NCI-H1930 (cell line): ENCODE measurements at regions not wholly inside any gene's neighbourhood (a gene's known extent, or its start where the extent isn't known, plus 50 kb on each side); places are given as distances from the start of the nearest gene placed in this dataset.

Experiments
- DNase-seq, 2 experiments: peaks; one replicate each; lab custom pipeline; 2025; lab: John Stamatoyannopoulos, UW

DNA sequence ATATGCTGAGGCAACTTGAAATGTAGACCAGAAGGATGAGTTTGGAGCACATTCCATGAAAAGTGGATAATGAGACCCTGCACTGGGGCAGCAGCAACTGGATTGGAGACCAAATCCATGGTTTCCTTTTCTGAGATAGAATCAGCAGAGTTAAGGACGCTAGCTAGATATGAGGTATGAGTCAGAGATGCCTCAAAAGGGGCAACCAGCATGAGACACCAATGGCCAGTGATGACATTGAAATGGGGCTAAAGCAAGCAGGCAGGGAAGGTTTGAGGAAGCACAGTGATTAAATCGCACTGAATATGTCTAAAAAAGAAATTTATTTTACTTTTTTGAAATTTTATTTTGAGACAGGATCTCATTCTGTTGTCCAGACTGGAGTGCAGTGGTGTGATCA is 802.4 kb downstream of the TFAP2A start:
- DNase-seq, result no peak

- no peak for DNase-seq
Measured at GRCh38 chr6:9610620-9611415, 804.1 kb downstream of the TFAP2A start.

DNA sequence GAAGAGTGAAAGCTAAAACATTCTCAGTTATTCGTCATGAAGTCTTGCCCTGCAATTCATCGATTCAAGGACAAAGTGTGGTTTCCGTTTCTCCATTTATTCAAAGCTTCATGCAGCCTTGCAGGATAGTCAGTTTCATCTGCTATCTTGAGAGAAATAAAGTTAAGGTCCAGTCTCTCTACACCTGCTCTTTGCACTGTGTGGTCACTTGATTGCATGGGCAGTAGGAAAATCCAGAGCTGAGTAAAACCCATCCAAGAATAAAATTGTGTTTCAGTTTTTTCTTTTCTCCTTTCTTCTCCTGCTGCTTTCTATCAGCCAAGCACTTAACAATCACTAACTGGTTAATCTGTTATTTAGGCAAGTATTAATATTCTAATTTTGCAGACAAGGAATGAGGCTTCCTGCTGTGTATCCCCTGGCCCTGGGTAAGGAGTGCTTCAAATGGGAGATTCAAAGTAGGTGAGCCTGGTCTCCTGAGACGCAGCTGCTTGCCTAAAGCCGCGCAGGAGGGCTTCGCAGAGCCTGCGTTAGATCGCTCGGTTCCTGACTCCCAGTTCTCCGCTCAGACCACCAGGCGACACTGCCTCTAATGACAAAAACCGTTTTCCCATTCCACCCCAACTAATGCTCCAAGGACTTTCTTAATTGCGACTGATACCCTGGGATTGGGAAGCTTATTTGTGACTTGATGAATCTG is 808.3 kb downstream of the TFAP2A start:
- no peak for DNase-seq

DNA sequence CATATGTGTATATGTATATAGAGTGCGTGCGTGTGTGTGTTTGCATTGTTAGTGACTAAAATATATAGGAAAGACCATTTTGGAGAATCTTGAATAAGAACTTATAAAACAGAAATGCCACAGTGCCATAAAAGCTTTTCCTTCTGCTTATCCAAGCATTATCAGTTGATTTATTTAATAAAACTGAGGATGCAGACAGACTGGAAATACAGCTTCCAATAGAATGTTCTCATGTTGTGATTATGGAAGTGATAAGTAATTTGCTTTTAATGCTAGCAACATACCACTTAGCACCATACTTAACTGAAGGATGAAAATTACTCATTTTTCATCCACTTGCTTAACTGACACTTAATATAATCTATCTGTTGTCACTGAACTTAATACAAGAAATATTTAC is 820.1 kb downstream of the TFAP2A start:
- DNase-seq, result no peak

GRCh38 chr6:9593554-9593953 is 821.3 kb downstream of the TFAP2A start:
- DNase-seq, result no peak

DNA sequence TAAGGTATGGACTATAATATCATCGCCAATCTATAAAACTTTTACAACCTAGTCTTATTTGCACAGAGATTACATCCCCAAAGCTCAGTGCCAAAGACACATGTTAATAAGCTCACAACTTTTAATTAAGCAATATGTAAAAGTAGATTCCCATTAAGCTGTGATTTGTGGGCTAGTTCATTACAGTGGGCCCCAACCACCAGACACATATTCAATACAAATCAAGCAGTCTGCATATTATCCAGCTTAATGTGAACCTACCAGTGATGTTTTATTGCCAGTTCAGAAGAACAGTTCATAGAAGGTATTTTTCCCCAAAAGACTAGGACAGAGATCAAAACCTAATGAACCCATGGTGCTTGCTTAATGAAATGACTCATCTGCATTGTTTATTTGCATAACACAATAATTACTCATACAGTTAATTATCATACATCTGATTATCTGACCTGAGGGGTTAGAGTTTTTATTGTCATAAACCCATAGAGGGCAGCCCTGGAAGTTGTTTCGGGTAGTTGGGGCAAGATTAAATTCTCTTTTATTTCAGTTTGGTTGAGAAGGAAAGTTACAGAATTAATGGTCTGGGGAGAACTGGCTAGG is 831.0 kb downstream of the TFAP2A start:
- no peak for DNase-seq

DNA sequence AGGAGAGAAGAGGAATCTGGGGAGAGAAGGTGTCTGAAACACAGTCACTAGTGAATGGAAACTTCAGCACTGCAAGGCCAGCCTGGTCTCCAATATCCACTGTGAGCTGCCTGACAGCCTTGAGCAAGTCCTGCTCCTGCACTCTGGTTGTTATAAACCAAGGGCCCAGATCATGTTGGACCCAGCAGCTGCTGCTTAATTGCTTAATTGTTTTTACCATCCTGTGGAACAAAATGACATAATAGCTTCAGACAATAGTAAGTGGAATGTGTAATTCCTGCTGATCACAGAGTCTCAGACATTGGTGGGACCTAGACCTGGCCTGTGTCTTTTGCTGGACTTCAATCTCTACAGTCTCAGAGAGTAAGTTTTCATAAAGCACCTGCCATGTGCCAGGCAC is 833.7 kb downstream of the TFAP2A start:
- DNase-seq, result no peak

GRCh38 chr6:9576521-9576920 is 838.4 kb downstream of the TFAP2A start:
- DNase-seq, result no peak

GRCh38 chr6:9566096-9566495 is 848.8 kb downstream of the TFAP2A start:
- DNase-seq, result no peak

DNA sequence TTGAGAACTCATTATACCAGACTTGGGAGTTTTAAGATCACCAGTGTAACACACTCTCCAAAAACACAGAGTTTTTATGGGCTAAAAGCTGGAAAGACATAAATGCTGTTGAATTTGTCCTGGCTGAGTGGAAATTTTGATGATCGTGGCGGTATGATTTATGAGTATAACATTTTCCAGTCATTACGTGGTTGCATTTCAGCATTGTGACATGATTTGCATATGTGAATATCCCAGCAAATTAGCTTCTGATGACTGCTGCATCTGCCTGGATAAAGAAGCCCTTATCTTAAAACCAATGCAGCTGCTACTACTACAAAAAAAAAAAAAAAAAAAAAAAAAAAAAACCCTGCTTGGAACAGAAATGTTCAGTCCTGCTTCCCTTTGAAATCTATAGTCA is 850.9 kb downstream of the TFAP2A start:
- DNase-seq, result no peak

- no peak for DNase-seq
Measured at GRCh38 chr6:9563568-9563967, 851.3 kb downstream of the TFAP2A start.

- DNase-seq, result no peak
Measured at GRCh38 chr6:9554806-9555205, 860.1 kb downstream of the TFAP2A start.

GRCh38 chr6:9554323-9554722 is 860.6 kb downstream of the TFAP2A start:
- DNase-seq, result no peak

DNA sequence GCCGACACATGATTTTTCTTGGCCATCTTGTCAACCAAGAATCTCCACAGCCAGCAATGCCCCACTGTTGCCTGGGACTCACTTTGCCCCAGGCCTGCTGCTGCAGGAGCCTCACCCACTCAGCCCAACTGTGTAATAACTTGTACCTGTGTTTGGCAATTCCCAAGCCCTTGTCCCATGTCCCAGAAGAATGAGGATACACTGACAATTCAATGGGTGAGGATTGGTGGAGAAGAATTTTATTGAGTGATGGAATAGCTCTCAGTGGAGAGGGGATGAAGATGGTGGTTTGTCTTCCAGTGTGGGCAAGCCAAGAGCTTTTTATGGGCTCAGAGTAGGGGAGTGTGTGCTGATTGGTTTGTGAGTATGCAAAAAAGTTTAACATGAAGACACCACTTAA is 861.9 kb downstream of the TFAP2A start:
- no peak for DNase-seq

DNA sequence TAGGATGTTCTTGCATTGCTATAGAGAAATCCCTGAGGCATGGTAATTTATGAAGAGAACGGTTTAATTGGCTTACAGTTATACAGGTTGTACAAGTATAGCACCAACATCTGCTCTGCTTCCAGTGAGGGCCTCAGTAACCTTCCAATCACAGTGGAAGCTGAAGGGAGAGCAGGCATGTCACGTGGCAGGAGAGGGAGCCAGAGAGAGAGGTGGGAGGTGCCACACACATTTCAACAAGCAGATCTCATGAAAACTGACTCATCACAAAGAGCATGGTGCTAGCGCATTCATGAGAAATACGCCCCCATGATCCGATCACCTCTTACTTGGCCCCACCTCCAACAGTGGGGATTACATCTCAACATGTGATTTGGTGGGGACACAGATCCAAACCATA is 871.2 kb downstream of the TFAP2A start:
- DNase-seq, result no peak

DNA sequence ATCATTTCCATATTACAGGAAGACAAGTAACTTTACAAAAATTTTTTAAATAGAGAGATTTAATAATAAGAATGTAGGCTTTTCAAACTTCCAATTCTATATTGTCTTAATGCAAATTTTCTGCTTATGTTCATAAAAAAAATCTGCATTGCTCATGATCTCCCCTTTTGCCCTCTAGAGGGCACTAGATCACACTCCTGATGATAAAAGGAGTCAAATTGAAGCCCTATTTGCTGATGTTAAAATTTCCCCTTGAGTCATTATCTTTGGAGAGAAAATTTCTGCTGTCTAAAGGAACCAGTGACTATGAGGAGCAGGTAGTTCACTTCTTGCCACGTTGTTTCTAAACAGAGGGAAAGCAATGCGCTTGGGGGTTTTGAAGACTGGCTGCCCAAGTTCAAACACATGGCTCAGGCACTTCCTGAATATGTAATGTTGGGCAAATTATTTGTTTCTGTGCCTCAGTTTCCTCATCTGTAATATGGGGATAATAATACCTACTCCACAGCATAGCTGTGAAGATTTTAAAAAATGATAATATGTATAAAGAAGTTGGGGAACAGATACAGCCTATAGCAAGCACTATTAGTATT is 874.2 kb downstream of the TFAP2A start:
- no peak for DNase-seq

DNA sequence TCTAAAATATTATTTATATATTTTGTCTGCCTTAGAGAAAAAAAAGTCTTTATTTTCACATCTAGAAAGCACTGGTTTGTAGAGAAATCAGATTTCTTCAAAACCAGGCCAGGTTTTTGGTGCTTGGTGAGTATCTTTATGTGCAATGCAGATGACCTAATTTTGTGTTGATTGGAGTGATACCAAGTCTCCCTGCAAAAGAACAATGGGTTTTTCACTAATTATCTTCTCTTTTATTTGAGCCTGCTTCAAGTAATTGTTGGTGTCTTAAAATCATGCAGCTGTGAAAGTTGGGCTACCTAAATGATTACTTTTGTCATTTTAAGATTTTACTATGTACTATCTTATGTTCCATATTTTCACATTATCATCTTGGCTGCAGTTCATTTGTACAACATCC is 874.7 kb downstream of the TFAP2A start:
- DNase-seq, result no peak

DNA sequence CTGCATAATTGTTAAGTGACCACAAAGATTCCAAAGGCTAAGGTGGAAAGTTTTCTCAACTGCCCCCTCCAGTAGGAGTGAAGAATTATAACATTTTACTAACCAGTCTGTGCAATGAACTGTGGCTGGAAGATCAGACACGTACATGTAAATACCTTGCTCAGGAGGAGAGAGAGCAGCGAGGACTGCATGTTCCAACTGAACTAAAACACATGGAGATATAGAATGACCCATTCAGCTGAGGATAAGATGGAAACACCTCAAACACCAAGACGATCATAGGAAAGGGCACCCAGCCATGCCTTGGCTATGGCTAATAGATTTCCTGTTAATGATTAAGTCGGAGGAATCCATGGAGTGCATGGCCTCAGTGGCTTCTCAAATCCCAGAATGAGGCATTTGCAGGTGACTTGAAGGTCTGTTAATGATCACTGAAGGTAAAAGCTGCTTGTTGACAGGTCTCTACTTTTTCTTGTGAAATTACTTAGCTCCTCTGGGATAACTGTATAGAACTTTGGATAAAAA is 875.6 kb downstream of the TFAP2A start:
- DNase-seq, result no peak

DNA sequence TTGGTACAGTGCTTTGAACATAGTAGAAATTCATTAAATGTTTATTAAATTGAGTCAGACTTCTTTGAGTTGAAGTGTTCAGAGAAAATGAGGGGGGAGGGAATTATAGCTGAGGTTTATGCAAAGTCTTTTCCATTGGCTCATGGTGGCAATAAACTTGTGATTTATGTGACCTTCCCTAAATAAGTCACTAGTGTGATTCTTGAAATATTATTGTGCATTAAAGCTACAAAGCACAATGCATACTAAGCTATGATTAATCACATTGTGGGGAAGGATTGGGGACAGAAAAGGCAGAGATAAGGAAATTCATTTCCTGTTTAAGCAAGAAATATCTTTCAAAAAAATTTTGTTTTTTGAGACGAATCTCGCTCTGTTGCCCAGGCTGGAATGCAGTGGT is 877.5 kb downstream of the TFAP2A start:
- DNase-seq, result no peak

- DNase-seq, result no peak
Measured at GRCh38 chr6:9535106-9535505, 879.8 kb downstream of the TFAP2A start.

DNA sequence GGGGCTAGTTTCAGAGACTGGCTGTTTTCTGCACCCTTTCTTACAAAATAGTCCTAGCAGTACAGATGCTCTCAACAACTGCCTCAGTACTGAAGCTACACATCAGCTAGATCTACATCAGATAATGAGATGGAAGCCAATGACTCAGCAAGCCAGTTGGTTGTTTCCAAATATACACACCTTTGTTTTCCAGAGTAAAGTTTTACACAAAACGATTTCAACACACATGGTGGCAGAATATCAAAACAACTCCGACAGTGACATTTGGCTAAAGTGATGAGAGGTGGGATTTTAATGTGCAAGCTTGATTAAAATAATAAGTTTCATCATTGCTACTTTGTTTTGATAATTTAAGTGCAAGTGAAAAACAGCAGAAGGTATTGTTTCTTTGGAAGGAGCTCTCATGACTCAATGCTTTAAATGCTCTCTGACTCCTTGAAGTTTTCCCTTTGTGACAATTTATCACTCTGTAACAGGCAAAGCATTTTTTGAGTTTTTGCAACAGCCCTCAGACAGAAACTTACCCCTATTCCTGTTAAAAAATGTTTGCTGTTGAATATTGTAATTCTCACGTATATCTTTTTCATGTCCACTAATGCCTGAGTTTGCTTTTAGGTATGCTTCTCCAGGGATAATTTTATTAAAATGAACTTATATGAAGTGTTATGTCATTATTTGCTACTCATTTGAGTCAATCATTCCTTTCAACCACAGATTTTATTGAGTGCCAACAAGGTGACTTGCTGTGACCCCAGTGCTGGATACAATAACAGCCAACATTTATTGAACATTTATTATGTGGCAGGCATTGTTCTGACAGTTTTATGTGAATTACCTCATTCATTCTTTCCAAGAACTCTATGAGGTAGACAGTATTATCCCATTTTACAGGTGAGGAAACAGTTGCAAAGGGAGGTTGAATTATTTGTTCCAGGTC is 882.0 kb downstream of the TFAP2A start:
- no peak for DNase-seq
